Prostate gland (tissue), 2 donors: ENCODE measurements at regions not wholly inside any gene's neighbourhood (a gene's known extent, or its start where the extent isn't known, plus 50 kb on each side); places are given as distances from the start of the nearest gene placed in this dataset.
A peak's percentile ranks its signal among the peaks of the same experiment; 100 is the strongest.

Experiments
- DNase-seq: peaks from one replicate; pipeline ENCODE4 v3.0.0-alpha.2; 2019; ENCODE audit warnings: low spot score
- H3K27ac ChIP-seq, 2 donors: fragments of 200-600 bp; sonication (generic); 2 replicates each; pipeline ENCODE4 v1.5.1; 2017 to 2019
- H3K27me3 ChIP-seq: fragments of 200-600 bp; sonication (generic); replicated peaks from 2 replicates; pipeline ENCODE4 v1.5.1; 2019; ENCODE audit not compliant: insufficient read depth
- H3K36me3 ChIP-seq, 2 donors: fragments of 200-600 bp; sonication (generic); 1 replicate in 1 of 2; 2 replicates in 1 of 2; pipeline versions ENCODE4 v1.5.1 to v1.8.1; 2017 to 2019
- H3K4me1 ChIP-seq: fragments of 200-600 bp; sonication (generic); replicated peaks from 2 replicates; pipeline ENCODE4 v1.5.1; 2019
- H3K4me3 ChIP-seq, 2 donors: fragments of 200-600 bp; sonication (generic); 2 replicates each; pipeline ENCODE4 v1.5.1; 2017 to 2019
- H3K9me3 ChIP-seq: fragments of 200-600 bp; sonication (generic); 2 replicates; pipeline ENCODE4 v1.5.1; 2017
- CTCF ChIP-seq, 4 experiments: fragments of 200-600 bp in 2 of 4; fragments of 450-650 bp in 2 of 4; sonication (generic) in 2 of 4; IDR thresholded peaks; 1 replicate in 3 of 4; 2 replicates in 1 of 4; pipeline ENCODE4 v1.5.1; 2016 to 2019; ENCODE audit warnings: antibody characterized with exemption in 4 of 4, mild to moderate bottlenecking in 2 of 4, moderate library complexity in 2 of 4
- POLR2A ChIP-seq: fragments of 450-650 bp; IDR thresholded peaks from one replicate; pipeline ENCODE4 v1.6.1; 2016; ENCODE audit warnings: antibody characterized with exemption, mild to moderate bottlenecking
- POLR2AphosphoS5 ChIP-seq: sonication (generic); formaldehyde crosslinking; IDR thresholded peaks from one replicate; pipeline ENCODE4 v1.6.1; 2017; ENCODE audit warnings: antibody characterized with exemption
- WGBS: methylation state at CpG from one replicate; pipeline ENCODE4 v1.1.5; 2018; 5-methylcytosine and 5-hydroxymethylcytosine counted together
- intact Hi-C: fragments of 100-400 bp; cut with DNase I; formaldehyde crosslinking; loops from one replicate; pipeline ENCODE4 v1.14.2; 2022

DNA sequence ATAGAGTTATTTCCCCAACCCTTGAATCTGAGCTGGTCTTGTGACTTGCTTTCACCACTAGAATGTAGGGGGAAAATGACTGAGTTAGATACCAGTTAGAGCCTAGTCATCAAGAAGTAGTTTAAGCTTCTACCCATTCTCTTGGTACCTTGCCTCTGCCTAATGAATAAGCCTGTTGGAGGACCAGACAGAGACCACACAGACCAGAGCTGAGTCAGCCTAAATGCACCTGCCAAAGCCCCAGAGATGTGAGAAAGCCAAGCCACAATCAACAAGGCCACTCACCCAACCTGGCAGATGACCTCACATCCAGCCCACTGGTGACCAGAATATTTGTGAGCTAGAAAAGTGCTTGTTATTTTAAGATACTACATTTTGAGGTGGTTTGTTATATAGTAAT lies 85.2 kb upstream of the DCLK2 start:
- Histone ChIP-seq H3K4me3 (no peak overlapping the region), H3K36me3 (no peaks in the 10 kb centered on the region), H3K4me1 (no peaks in the 10 kb centered on the region), H3K27ac (no peak overlapping the region), H3K27me3 (no peaks in the 10 kb centered on the region), H3K9me3 (no peaks in the 10 kb centered on the region)
- intact Hi-C loops: no loop called here
- no peak for DNase-seq
- TF ChIP-seq POLR2A: no peak
- no peak for TF ChIP-seq POLR2AphosphoS5
- TF ChIP-seq CTCF (IDR thresholded peaks at IDR 0.05): no peak

GRCh38 chr4:149995134-149995756 lies 83.0 kb upstream of the DCLK2 start:
- Histone ChIP-seq H3K27ac (no peak overlapping the region), H3K4me3 (no peak overlapping the region), H3K4me1 (no peaks in the 10 kb centered on the region), H3K27me3 (no peaks in the 10 kb centered on the region), H3K9me3 (no peaks in the 10 kb centered on the region), H3K36me3 (no peaks in the 10 kb centered on the region)
- intact Hi-C loops: no loop called here
- WGBS: 89% methylated on average over 1 of the region's 1 CpG
- TF ChIP-seq POLR2AphosphoS5 (no peak), POLR2A (no peak), CTCF (IDR thresholded peaks at IDR 0.05) (no peak)
- no peak for DNase-seq

- Histone ChIP-seq H3K27me3 (no peaks in the 10 kb centered on the region), H3K9me3 (no peaks in the 10 kb centered on the region), H3K4me1 (no peaks in the 10 kb centered on the region), H3K4me3 (no peak overlapping the region), H3K27ac (no peak overlapping the region), H3K36me3 (no peaks in the 10 kb centered on the region)
- no peak for DNase-seq
- 42% methylated on average over 4 of the region's 4 CpGs for WGBS
- intact Hi-C loops: no loop called here
- no peak for TF ChIP-seq POLR2A
- TF ChIP-seq POLR2AphosphoS5: no peak
- TF ChIP-seq CTCF (IDR thresholded peaks at IDR 0.05): no peak
Measured at GRCh38 chr4:149997881-149998421, 80.3 kb upstream of the DCLK2 start.

DNA sequence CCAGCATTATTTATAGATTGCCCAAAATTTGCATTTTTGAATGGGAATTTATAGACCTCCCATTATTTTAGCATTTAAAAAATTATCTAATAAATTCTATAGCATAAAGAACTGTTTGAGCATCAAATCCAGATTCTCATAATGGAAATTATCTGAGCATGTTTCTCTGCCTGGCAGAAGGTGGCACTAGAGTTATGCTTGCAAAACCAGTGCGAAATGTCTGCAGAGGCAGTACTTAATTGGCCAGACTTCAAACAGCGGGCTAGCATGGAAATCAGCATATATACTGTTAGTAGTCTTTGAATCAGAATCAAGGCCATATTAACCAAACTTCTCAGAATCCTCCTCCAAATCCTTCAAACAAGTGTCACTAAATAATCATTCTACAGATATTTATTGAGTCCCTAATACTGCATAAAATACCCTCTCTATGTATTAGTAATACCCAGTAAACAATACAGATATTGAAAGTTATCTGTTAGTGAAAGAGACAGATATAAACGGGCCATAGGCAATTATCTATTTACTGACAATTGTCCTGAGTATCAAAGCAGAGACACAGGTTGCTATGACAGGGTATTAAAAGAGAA lies 78.7 kb upstream of the DCLK2 start:
- Histone ChIP-seq H3K27ac (no peak overlapping the region), H3K4me1 (no peaks in the 10 kb centered on the region), H3K36me3 (no peaks in the 10 kb centered on the region), H3K9me3 (no peaks in the 10 kb centered on the region), H3K4me3 (no peak overlapping the region), H3K27me3 (no peaks in the 10 kb centered on the region)
- DNase-seq: no peak
- WGBS: 21% methylated on average over 3 of the region's 3 CpGs
- TF ChIP-seq CTCF (IDR thresholded peaks at IDR 0.05) (peak in 3 of 4 experiments; percentile 19 to 54 (median 53)), POLR2A (no peak)
- intact Hi-C loops: loop anchor here (10.0 kb wide), 1 partner anchor 865 kb away; no protein-coding TSS in a partner anchor

DNA sequence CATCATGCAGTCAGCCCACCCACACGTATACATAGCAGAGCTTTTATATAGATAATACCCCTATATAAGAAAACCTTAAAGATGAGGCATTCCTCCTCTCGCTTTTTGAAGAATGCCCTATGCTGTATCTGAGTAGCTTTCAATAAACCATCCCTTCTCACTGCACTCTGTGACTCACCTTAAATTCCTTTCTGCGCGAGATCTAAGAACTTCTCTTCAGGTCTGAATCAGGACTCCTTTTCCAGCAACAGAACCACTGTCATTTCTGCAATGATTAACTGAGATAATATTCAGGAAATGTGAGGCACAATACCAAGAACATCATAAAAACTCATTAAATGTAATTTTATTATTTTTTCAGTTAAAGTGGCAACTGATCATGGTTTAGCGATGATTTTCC lies 76.4 kb upstream of the DCLK2 start:
- Histone ChIP-seq H3K9me3 (no peaks in the 10 kb centered on the region), H3K27ac (no peak overlapping the region), H3K4me3 (no peak overlapping the region), H3K27me3 (no peaks in the 10 kb centered on the region), H3K4me1 (no peaks in the 10 kb centered on the region), H3K36me3 (no peaks in the 10 kb centered on the region)
- DNase-seq: no peak
- intact Hi-C loops: loop anchor here (10.0 kb wide), 1 partner anchor 863 kb away; no protein-coding TSS in a partner anchor
- WGBS: 90% methylated on average over 5 of the region's 5 CpGs
- no peak for TF ChIP-seq CTCF (IDR thresholded peaks at IDR 0.05)
- TF ChIP-seq POLR2AphosphoS5: no peak
- no peak for TF ChIP-seq POLR2A
